H9 (cell line): ENCODE measurements at regions not wholly inside any gene's neighbourhood (a gene's known extent, or its start where the extent isn't known, plus 50 kb on each side); places are given as distances from the start of the nearest gene placed in this dataset.

ENCODE experiments used
- DNase-seq: peaks from one replicate; pipeline ENCODE4 v3.0.0-alpha.2; 2017
- H2AFZ ChIP-seq: one replicate; pipeline ENCODE4 v1.6.1; 2013; ENCODE audit warnings: mild to moderate bottlenecking, low read length, control low read depth, moderate library complexity
- H2AK5ac ChIP-seq: 2 replicates; pipeline ENCODE4 v1.6.1; 2013; ENCODE audit warnings: low read length, control low read depth, mixed read lengths; ENCODE audit not compliant: insufficient read length
- H2BK120ac ChIP-seq: one replicate; pipeline ENCODE4 v1.6.1; 2013; ENCODE audit warnings: low read depth, mild to moderate bottlenecking, low read length, control low read depth, inconsistent platforms; ENCODE audit not compliant: poor library complexity, severe bottlenecking
- H2BK12ac ChIP-seq: 2 replicates; pipeline ENCODE4 v1.6.1; 2013; ENCODE audit warnings: low read length, control low read depth, mixed read lengths, low read depth; ENCODE audit not compliant: insufficient read length
- H2BK15ac ChIP-seq: 2 replicates; pipeline ENCODE4 v1.6.1; 2013; ENCODE audit warnings: low read depth, low read length, control low read depth
- H2BK20ac ChIP-seq: one replicate; pipeline ENCODE4 v1.6.1; 2013; ENCODE audit warnings: low read depth, mild to moderate bottlenecking, low read length, control low read depth, inconsistent platforms; ENCODE audit not compliant: poor library complexity, severe bottlenecking
- H2BK5ac ChIP-seq: 2 replicates; pipeline ENCODE4 v1.6.1; 2013; ENCODE audit warnings: low read length, control low read depth, mixed read lengths; ENCODE audit not compliant: insufficient read length
- H3K14ac ChIP-seq: 2 replicates; pipeline ENCODE4 v1.6.1; 2013; ENCODE audit warnings: low read length, control low read depth; ENCODE audit not compliant: insufficient read depth
- H3K18ac ChIP-seq: 2 replicates; pipeline ENCODE4 v1.6.1; 2013; ENCODE audit warnings: low read depth, mild to moderate bottlenecking, mixed read lengths, low read length, control low read depth; ENCODE audit not compliant: insufficient read length
- H3K23ac ChIP-seq: 2 replicates; pipeline ENCODE4 v1.6.1; 2013; ENCODE audit warnings: low read length, control low read depth, mixed read lengths, low read depth; ENCODE audit not compliant: insufficient read length
- H3K23me2 ChIP-seq: 2 replicates; pipeline ENCODE4 v1.6.1; 2013; ENCODE audit warnings: low read depth, mild to moderate bottlenecking, mixed read lengths, low read length, control low read depth; ENCODE audit not compliant: insufficient read length, poor library complexity, severe bottlenecking
- H3K27ac ChIP-seq: 2 replicates; pipeline ENCODE4 v1.5.1; 2013; ENCODE audit warnings: low read length, control low read depth, mixed read lengths, low read depth; ENCODE audit not compliant: insufficient read length
- H3K27me3 ChIP-seq: 2 replicates; pipeline ENCODE4 v1.6.1; 2013; ENCODE audit warnings: low read length, control low read depth, inconsistent platforms; ENCODE audit not compliant: insufficient read depth
- H3K4ac ChIP-seq: 2 replicates; pipeline ENCODE4 v1.6.1; 2013; ENCODE audit warnings: low read depth, mild to moderate bottlenecking, control low read depth, inconsistent platforms, low read length, moderate library complexity
- H3K4me1 ChIP-seq: 2 replicates; pipeline ENCODE4 v1.6.1; 2013; ENCODE audit warnings: low read length, control low read depth, inconsistent platforms; ENCODE audit not compliant: insufficient read depth
- H3K4me2 ChIP-seq: 2 replicates; pipeline ENCODE4 v1.6.1; 2013; ENCODE audit warnings: low read length, control low read depth, mixed read lengths; ENCODE audit not compliant: insufficient read length, insufficient read depth
- H3K56ac ChIP-seq: 2 replicates; pipeline ENCODE4 v1.6.1; 2013; ENCODE audit warnings: low read depth, mild to moderate bottlenecking, mixed read lengths, low read length, control low read depth; ENCODE audit not compliant: insufficient read length
- H3K79me1 ChIP-seq: 2 replicates; pipeline ENCODE4 v1.6.1; 2013; ENCODE audit warnings: low read depth, mild to moderate bottlenecking, moderate library complexity, low read length, control low read depth, inconsistent platforms; ENCODE audit not compliant: insufficient read depth, poor library complexity, severe bottlenecking
- H3K79me2 ChIP-seq: 2 replicates; pipeline ENCODE4 v1.6.1; 2013; ENCODE audit warnings: low read length, control low read depth, inconsistent platforms; ENCODE audit not compliant: insufficient read depth
- H3K9ac ChIP-seq: 2 replicates; pipeline ENCODE4 v1.6.1; 2013; ENCODE audit warnings: low read length, control low read depth, mixed read lengths; ENCODE audit not compliant: insufficient read length; ENCODE audit errors: extremely low read depth
- H3K9me3 ChIP-seq: one replicate; pipeline ENCODE4 v1.6.1; 2013; ENCODE audit warnings: low read depth, low read length, inconsistent platforms; ENCODE audit not compliant: control insufficient read depth
- H3T11ph ChIP-seq: one replicate; pipeline ENCODE4 v1.6.1; 2013; ENCODE audit warnings: mild to moderate bottlenecking, low read length, control low read depth, inconsistent platforms
- H4K20me1 ChIP-seq: one replicate; pipeline ENCODE4 v1.6.1; 2013; ENCODE audit not compliant: control insufficient read depth, insufficient read length, insufficient read depth
- H4K5ac ChIP-seq: 2 replicates; pipeline ENCODE4 v1.6.1; 2013; ENCODE audit warnings: low read depth, mild to moderate bottlenecking, mixed read lengths, low read length, control low read depth; ENCODE audit not compliant: insufficient read length
- H4K8ac ChIP-seq: replicated peaks from 2 replicates; pipeline ENCODE4 v1.6.1; 2013; ENCODE audit warnings: low read length, control low read depth, mixed read lengths, low read depth; ENCODE audit not compliant: insufficient read length
- H4K91ac ChIP-seq: 2 replicates; pipeline ENCODE4 v1.6.1; 2013; ENCODE audit warnings: low read depth, mild to moderate bottlenecking, moderate library complexity, mixed read lengths, low read length, control low read depth; ENCODE audit not compliant: insufficient read length
- H3K27ac Mint-ChIP-seq, 3 experiments: 2 replicates in 2 of 3; 3 replicates in 1 of 3; pipeline ENCODE4 v1.8.0; 2020 to 2021; ENCODE audit warnings: mixed read lengths in 3 of 3, mild to moderate bottlenecking in 1 of 3, moderate library complexity in 1 of 3
- H3K27me3 Mint-ChIP-seq: 2 replicates; pipeline ENCODE4 v1.8.0; 2021; ENCODE audit warnings: low read depth, mild to moderate bottlenecking, moderate library complexity, mixed read lengths
- H3K36me3 Mint-ChIP-seq, 3 experiments: 2 replicates in 2 of 3; 3 replicates in 1 of 3; pipeline ENCODE4 v1.8.0; 2020 to 2021; ENCODE audit warnings: low read depth in 3 of 3, mixed read lengths in 3 of 3; ENCODE audit not compliant: insufficient read depth in 1 of 3
- H3K4me1 Mint-ChIP-seq, 2 experiments: 2 replicates each; pipeline ENCODE4 v1.8.0; 2020; ENCODE audit warnings: mixed read lengths in 2 of 2
- H3K4me3 Mint-ChIP-seq, 2 experiments: 2 replicates in 1 of 2; 3 replicates in 1 of 2; pipeline ENCODE4 v1.8.0; 2020 to 2021; ENCODE audit warnings: mild to moderate bottlenecking in 2 of 2, mixed read lengths in 2 of 2, moderate library complexity in 1 of 2
- H3K9me3 Mint-ChIP-seq, 2 experiments: 2 replicates in 1 of 2; 3 replicates in 1 of 2; pipeline ENCODE4 v1.8.0; 2020; ENCODE audit warnings: mild to moderate bottlenecking in 2 of 2, mixed read lengths in 2 of 2, moderate library complexity in 1 of 2
- CTCF ChIP-seq: fragments of 200-600 bp; sonication (generic); conservative IDR thresholded peaks from 3 replicates; pipeline ENCODE4 v1.8.0; 2021; ENCODE audit warnings: antibody characterized with exemption, mild to moderate bottlenecking
- WGBS: extraction: QIAGEN DNeasy Blood & Tissue Kit; methylation state at CpG from one replicate; pipeline ENCODE4 v1.1.7; 2013; ENCODE audit warnings: missing lambda C conversion rate, low lambda C conversion rate, mixed read lengths; ENCODE audit not compliant: insufficient read length; ENCODE audit errors: extremely low coverage; 5-methylcytosine and 5-hydroxymethylcytosine counted together

GRCh38 chr18:66066191-66066590, 315.4 kb downstream of the CDH7 start:
- H3K9me3 Mint-ChIP-seq, result peaks cover under 1 to 8% of the 10 kb centered on the region in 2 experiments; a peak in 4 of 5 replicates
- no peak overlapping the region for H3K9ac ChIP-seq
- H3K27ac ChIP-seq, result no peak overlapping the region
- H3K4me1 Mint-ChIP-seq, result no peaks in the 10 kb centered on the region
- H2BK15ac ChIP-seq, result no peak overlapping the region
- no peak overlapping the region for H3K14ac ChIP-seq
- no peaks in the 10 kb centered on the region for H3K4me1 ChIP-seq
- no peak overlapping the region for H3T11ph ChIP-seq
- H2BK5ac ChIP-seq, result no peak overlapping the region
- H3K9me3 ChIP-seq, result no peaks in the 10 kb centered on the region
- H4K91ac ChIP-seq, result no peak overlapping the region
- H4K5ac ChIP-seq, result no peak overlapping the region
- H3K27me3 Mint-ChIP-seq, result no peaks in the 10 kb centered on the region
- H4K20me1 ChIP-seq, result no peaks in the 10 kb centered on the region
- H3K4ac ChIP-seq, result no peak overlapping the region
- no peak overlapping the region for H3K18ac ChIP-seq
- H2BK120ac ChIP-seq, result no peak overlapping the region
- H3K4me2 ChIP-seq, result no peak overlapping the region
- TF ChIP-seq CTCF, result no peak
- H3K56ac ChIP-seq, result no peak overlapping the region
- peaks cover 2 to 6% (median 5%) of the 10 kb centered on the region in 3 experiments; a peak in 4 of 7 replicates for H3K36me3 Mint-ChIP-seq
- no CpG with 5 or more reads among the region's 2 CpGs for WGBS
- H3K79me1 ChIP-seq, result no peaks in the 10 kb centered on the region
- no peak overlapping the region for H3K23ac ChIP-seq
- H2BK20ac ChIP-seq, result no peak overlapping the region
- no peak overlapping the region for H3K4me3 Mint-ChIP-seq
- no peak overlapping the region for H2AK5ac ChIP-seq
- H4K8ac ChIP-seq, result no peak overlapping the region
- no peak overlapping the region for H2BK12ac ChIP-seq
- H3K23me2 ChIP-seq, result no peaks in the 10 kb centered on the region
- H3K27ac Mint-ChIP-seq, result no peak overlapping the region
- no peak for DNase-seq
- H3K27me3 ChIP-seq, result no peaks in the 10 kb centered on the region
- H2AFZ ChIP-seq, result no peak overlapping the region
- H3K79me2 ChIP-seq, result no peaks in the 10 kb centered on the region
